GM12872 (cell line): ENCODE measurements at regions not wholly inside any gene's neighbourhood (a gene's known extent, or its start where the extent isn't known, plus 50 kb on each side); places are given as distances from the start of the nearest gene placed in this dataset.

Source experiments
- TF ChIP-seq, protein P1 (sequence below): IDR thresholded peaks from 3 replicates; pipeline ENCODE4 v1.5.1; 2011; ENCODE audit warnings: low read depth, mild to moderate bottlenecking, low read length, moderate library complexity; ENCODE audit not compliant: insufficient read depth

- TF ChIP-seq, protein P1, sequence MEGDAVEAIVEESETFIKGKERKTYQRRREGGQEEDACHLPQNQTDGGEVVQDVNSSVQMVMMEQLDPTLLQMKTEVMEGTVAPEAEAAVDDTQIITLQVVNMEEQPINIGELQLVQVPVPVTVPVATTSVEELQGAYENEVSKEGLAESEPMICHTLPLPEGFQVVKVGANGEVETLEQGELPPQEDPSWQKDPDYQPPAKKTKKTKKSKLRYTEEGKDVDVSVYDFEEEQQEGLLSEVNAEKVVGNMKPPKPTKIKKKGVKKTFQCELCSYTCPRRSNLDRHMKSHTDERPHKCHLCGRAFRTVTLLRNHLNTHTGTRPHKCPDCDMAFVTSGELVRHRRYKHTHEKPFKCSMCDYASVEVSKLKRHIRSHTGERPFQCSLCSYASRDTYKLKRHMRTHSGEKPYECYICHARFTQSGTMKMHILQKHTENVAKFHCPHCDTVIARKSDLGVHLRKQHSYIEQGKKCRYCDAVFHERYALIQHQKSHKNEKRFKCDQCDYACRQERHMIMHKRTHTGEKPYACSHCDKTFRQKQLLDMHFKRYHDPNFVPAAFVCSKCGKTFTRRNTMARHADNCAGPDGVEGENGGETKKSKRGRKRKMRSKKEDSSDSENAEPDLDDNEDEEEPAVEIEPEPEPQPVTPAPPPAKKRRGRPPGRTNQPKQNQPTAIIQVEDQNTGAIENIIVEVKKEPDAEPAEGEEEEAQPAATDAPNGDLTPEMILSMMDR: no peak
These were observed 136.2 kb downstream of the RTP4 start for GRCh38 chr3:187504435-187504834.

DNA sequence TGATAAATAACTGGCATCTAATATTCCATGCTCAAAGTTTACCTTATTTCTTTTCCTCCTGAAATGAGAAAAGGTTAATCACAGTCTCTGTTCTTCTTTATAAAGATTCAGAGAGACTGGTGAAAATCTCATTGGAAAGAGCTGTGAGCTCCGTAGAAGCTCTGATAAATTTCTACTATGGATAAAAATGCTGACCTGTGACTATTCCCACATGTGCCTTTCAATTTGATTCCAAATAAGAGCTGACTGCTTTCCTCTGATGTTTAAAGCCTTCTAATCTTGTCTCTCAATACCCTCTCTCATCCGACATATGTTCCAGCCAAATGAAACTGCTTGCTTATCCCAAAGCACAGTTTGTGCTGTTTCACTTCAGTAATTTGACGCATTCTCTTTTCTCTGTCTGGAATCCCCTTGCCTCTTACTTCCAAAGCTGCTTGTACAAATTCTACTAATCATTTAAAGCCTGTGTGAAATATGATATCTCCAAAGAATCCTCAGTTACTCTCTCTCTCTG is 130.1 kb downstream of the RTP4 start:
- TF ChIP-seq, protein P1: no peak

- TF ChIP-seq, protein P1: no peak
These were observed 128.9 kb downstream of the RTP4 start for GRCh38 chr3:187497052-187497451.

DNA sequence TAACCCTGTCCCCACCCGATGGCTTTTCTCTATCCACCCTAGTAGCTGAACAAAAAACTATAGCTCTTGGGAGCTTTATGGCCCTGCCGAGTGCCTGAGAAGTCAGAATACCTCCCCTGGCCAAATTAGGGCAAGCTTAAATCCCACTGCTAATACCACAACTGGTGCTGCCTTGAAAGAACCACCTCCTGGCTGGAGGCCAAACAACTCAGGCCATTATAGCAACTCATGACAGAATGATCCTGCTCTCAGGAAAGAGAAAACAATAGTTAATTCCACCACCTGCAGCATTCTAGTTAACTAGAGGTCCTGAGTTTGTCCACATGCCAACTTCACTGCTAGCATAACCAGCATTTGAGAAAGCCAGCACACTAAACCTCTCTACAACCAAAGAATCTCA is 123.2 kb downstream of the RTP4 start:
- TF ChIP-seq, protein P1: no peak

- TF ChIP-seq, protein P1: no peak
These were observed 122.2 kb downstream of the RTP4 start for GRCh38 chr3:187490366-187490765.

GRCh38 chr3:187484547-187485295 is 116.5 kb downstream of the RTP4 start:
- TF ChIP-seq, protein P1: no peak

GRCh38 chr3:187481426-187481825 is 113.2 kb downstream of the RTP4 start:
- TF ChIP-seq, protein P1: no peak
